MV-4-11 (cell line): ENCODE measurements at regions not wholly inside any gene's neighbourhood (a gene's known extent, or its start where the extent isn't known, plus 50 kb on each side); places are given as distances from the start of the nearest gene placed in this dataset.

Experiments
- DNase-seq: peaks from one replicate; lab custom pipeline; 2025; lab: John Stamatoyannopoulos, UW

DNA sequence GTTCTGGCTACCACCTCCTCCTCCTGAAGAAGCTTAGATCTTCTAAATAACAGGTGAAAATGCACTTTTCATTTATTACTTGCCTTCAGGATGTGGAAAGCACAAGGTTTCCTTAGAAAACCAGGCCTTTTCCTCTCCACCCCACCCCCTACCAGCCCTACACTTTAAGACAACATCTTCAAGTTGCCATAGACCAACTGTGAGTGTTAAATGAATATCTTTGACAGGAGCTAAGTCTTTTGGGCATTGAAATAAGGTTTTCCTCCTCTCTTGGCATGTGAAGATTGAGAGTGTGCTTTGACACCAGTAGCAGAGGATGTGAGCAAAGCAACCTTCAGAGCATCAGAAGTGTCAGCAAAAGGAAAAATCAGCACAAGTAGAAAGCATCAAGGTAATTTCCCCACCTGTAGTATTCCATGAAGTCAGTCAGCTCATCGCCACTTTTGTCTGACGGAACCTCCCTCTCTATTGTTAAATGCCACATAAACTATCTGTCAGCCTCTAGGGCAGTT lies 532.3 kb upstream of the MMS22L start:
- DNase-seq = no peak

DNA sequence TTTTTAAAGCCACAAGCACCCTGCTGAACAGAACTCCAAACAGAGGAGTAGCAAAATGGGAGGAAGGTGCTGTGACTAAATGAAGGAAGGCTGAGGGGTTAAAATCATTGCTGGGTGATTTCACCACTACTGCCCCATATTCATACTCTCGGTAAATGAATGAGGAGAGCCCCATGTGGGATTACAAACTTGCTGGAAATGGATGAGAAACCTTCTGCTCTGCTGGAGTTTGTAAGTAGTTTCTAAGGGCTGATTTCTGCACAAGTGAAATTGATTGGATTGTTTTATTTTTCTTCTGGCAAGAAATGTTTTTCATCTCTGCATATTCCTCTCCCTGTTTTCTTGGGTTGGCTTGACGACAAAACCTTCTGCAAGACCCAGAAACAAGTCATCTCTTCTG lies 533.5 kb upstream of the MMS22L start:
- no peak for DNase-seq

DNA sequence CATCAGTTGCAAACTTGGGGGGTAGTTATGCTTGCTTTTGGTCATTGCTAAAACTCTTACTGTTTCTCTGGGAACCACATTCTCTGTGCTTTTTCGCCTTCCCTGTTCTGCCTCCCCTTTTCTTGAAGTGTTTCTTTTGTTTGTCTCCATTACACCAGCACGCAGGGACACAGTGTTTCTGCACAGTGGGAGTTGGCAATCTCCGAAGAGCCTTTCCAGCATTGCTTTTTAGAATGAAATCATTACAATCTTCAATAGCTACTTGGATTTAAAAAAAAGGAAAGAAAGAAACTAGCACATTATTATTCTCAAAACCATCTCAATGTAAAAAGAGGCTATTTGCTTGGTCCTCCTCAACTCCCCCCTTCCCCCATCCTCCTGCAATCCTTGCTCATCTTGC lies 536.7 kb upstream of the MMS22L start:
- DNase-seq = no peak

DNA sequence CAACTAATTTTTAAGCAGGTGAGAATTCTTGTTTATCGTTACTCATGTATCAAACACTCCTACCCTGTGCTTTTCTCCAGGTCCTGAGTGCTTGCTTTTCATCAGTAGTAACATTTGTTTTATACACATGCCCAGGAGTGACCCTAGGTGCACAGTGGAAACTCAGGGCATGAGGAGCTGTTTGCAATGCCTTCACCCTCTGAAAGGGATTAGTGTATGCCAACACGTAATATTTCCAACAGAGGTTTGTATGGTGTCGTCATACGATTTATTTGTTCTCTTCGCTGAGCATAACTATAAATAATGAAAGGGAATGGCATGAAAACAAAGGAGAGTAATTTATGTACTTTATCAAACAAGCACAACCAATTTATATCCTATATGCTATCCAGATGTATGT lies 537.4 kb upstream of the MMS22L start:
- DNase-seq = no peak

DNA sequence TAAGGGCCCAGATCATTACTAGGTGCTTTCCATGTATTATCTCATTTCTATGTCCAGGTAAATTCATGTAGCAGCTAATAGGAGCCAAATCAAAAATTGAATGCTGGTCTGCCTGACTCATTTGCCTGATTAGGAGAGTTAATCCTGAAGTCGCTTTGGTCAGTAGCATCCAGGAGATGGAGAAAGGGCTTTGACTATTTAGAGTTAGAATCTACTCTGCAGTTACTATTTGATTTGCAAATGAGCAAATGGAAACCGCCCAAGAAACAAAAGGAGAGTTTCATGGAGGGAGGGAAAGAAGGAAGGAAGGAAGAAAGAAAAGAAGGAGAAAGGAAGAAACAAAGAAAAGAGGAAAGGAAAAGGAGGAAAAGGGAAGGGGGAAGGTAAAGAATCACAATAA lies 539.6 kb upstream of the MMS22L start:
- DNase-seq = no peak

DNA sequence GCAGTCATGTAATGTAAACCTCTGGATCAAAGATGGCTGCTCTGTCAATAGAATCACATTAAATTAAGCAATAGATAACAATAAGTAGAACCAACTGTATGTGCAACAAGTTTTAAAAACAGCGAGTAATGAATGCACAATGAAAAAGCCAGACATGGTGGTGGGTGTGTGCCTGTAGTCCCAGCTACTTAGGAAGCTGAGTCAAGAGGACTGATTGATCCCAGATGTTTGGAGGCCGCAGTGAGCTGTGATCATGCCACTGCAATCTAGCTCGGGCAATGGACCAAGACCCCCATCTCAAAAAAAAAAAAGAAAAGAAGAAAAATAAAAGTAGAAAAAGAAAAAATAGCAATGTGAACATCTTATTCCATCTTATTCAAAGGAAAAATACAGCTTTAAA lies 558.7 kb upstream of the MMS22L start:
- no peak for DNase-seq

DNA sequence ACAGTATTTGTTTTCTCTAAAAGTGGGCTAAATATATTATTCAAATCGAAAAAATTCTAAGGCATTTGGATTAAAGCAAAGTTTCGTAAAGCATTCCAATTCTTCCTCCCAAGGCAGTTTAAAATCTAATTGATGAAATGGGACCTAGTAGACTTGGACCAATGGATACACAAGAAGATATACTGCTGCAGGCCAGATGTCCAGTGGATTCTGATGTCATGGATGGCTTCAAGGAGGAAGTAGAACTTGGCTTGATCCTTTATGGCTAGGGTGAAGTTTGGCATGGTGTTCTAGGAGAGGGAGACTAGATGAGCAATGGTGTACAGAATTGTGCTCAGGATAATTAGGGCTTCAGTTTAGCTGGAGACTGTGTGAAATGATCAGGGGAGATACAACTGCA lies 559.5 kb upstream of the MMS22L start:
- DNase-seq = no peak

DNA sequence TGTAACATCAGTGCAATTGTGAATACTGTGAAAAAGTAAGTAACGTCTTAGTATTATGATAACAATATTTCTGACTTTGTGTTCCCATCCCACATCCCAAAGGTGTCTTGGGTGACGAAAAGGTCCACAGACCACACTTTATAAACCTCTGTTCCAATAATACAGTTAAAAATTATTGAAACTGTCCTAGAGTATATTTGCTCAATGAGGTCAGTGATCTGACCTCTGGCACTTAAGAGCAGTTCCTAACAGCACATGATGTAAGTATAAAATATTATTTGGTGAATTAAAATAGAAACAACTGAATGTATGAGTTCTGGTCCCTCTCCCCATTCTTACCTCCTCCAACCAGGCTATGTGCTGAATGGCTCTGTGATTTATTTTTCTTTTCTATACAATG lies 566.4 kb upstream of the MMS22L start:
- no peak for DNase-seq

DNA sequence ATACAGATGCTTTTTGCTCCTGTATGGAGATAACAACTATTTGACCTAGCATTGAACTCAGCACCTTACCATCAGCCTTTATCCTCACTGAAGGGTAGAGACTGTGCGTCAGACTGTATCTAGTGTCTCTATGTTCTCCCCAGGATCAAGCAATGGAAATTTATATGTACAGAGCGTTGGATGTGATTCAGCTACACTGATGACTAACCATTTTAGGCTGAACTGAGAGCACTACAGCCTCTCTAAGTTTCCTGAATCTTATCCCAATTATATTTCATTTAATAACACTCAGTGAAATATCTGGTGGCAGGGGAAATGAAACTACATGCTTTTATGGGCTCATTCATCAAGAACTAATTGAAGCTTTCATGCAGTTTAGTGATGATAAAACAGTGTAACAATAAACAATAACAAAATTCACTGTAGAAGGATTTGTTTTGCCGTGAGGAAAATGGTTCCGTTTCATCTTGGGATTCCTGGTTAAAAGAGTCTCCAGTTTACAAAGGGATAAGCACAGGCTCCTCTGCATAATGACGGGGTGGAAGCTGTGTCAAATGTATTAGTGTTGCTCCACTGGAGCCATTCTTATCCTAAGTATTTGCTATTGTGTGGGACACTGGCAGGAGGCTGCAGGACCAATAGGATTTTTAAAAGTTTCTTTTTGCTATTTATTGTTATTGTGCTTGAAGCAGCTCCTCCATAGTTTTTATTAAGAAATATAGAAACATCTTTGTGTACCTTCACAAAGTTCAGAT lies 567.6 kb upstream of the MMS22L start:
- DNase-seq = no peak

DNA sequence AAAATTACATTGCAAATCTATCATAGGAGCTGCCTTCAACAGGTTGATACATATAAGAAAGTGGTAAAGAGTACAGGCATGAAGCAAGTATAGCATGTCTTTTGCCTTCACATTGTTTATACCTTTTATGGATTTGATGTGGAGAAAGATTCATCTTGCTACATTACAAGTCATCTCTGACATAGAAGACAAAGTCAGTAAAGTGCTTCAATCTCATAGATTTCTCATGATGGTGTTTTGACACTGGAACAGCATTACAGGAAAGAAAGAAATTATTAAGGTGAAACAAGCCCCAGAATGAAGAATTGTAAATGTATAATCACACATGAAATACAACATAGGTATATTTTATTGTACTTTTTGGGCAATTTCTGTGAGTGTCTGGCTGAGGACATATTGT lies 580.7 kb upstream of the MMS22L start:
- no peak for DNase-seq

DNA sequence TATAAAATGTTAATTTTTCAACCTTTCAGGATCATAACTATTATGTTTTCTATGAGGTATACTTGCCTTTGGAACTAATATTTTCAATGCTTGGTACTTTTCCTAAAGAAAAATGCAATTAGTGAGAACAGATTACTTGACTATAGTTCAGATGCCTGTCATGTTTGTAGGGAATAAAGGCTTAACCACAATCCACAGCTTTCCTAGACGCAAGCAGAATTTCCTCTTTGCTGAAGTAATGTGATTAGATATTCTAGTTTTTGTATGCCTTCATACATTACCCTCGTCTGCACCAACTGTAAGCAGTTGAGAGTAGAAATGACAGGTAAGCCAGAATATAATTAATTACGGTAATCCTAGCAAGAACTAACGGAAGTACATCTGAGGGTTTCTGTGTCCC lies 581.4 kb upstream of the MMS22L start:
- DNase-seq = no peak

DNA sequence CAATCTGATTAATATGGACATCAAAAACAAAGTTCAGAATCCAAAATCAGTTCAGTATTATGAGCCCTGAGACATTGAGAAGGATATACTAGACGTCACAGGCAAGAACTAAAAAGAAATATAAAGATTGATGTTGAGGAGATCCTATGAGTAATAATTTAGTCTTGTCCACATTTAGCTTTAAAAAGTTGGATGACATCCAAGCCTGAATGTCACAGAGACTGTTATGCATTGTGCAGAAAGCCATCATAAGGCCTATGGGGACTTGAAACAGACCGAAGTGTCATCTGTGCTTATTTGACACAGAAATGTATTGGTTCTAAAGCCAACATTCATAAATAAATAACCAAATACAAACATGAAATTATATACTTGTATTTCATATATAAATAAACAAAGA lies 581.8 kb upstream of the MMS22L start:
- DNase-seq = no peak

DNA sequence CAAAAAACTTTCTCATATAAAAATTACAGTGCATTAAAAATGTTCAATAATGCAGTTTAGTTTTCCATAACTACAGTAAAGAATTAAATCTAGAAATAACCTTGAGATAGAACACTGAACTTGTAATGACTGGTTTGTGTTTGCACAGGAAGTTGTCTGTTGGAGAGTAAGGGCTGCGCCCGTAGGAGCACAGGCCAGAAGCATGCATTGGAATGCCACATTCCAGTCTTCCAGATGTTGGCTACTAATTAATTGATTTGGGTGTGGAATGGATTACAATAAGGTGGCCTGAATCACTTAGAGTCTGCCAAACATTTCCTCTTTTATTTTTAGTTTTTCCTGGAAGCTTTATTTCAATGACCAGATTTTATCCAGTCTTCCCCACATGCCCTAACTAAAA lies 582.6 kb upstream of the MMS22L start:
- no peak for DNase-seq

DNA sequence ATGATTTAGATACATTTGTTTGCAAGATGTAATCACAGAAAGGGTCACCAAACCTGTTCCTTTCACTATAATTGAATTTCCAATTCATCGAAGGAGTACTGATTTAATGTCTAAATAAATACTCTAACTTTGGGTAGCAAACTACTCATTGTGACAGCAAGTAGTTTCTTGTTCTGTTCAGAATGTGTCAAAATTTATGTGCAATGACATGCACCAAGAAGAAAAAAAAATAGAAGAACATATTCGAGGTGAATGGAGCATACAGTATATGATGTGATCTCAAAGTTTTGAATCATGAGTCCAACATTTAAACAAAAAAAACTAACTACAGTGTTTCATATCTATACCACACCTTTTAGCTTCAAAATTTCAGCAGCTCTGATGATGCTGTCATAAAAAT lies 583.6 kb upstream of the MMS22L start:
- DNase-seq = no peak

DNA sequence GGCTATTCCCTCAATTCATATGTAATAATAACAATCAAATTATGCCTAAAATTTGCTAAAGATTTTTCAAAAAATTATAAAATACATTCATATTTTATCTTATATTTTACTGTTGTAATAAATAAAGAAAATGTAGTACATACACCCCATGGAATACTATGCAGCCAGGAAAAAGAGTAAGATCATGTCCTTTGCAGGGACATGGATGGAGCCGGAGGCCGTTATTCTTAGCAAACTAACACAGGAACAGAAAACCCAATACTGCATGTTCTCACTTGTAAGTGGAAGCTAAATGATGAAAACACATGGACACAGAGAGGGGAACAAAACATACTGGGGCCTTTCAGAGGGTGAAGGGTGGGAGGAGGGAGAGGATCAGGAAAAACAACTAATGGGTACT lies 584.2 kb upstream of the MMS22L start:
- no peak for DNase-seq

DNA sequence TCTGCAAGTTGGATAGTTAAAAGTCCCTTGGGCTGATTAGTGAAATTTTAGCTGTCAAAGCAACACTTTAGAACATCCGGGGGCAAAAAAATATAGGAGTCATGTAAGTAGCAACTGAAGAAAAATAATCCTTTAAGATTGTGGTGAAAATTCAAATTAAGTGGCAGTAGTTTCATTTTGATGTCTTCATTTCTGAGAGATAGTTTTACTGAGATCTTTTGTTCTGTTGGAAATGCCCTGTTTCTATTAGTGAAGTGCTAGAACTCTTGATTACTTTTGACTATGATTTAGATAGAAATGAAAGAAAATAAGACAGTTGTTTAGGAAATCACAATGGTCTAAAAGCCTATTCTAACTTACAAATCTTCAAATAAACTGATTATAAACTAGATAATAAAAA lies 587.3 kb upstream of the MMS22L start:
- DNase-seq = no peak

DNA sequence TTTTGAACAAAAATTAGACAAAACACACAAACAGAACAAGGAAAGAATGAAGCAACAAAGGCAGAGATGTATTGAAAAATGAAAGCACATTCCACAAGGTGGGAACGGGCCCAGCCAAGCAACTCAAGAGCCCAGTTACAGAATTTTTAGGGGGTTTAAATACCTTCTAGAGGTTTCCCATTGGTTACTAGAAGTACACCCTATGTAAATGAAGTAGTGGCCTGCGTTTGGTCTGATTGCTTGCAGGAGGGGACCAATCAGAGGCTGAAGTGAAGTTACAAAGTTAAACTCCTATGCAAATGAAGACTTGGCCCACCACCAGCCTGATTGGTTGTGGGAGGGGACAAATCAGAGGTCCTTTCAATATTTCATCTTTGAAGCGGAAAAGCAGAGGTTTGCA lies 593.7 kb upstream of the MMS22L start:
- no peak for DNase-seq

DNA sequence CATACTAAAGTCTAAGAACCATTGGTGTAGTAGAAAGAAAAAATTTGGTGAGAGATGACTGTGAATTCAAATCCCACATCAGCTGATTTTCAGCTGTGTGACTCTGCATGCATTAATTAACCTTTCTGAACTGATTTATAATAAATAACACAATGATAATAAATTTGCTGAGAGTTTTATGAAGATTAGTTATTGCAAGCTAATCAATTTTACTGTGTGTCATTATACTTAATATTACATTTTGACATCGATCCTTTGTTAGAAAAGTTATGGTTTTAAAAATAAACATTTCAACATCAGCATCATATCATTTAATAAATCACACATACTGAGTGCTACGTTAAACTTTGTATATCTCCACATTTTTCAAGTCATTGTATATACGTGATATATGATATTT lies 599.7 kb upstream of the MMS22L start:
- no peak for DNase-seq

DNA sequence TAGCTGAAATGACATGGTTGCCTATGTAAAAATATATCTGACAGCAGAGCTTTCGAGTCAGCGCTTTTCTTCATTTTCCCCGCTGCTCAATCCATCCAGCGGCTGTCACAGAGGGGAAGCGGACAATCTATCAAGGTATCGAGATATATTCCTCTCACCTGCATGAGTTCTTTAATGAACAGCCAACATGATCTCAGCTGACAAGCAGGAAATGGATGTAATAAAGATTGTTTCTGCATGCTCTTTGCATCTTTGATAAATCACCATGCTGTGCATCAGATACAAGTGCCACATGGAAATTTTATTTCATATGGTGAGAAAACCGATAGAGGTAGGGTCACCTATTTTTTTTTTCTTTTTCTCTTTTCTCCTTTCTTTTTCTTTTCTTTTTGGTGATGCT lies 602.3 kb upstream of the MMS22L start:
- no peak for DNase-seq

DNA sequence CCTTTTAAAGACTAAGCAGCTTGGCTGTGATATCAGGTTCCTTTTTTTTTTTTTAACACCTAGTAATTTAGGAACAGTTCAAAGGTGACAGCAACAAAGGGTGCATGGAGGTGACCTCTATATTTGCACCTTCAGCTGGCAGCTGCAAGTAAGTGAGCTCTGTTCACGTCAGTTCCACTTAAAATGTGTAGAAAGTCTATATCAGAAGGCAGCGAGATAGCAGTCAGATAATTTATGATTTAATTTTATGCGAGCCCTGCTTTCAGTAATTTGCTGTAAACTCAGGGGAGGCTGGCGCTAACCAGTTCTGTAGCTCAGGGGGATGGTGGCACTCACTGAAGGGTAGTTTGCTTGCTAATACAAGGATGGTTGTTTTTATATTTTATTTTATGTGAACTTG lies 602.8 kb upstream of the MMS22L start:
- no peak for DNase-seq

DNA sequence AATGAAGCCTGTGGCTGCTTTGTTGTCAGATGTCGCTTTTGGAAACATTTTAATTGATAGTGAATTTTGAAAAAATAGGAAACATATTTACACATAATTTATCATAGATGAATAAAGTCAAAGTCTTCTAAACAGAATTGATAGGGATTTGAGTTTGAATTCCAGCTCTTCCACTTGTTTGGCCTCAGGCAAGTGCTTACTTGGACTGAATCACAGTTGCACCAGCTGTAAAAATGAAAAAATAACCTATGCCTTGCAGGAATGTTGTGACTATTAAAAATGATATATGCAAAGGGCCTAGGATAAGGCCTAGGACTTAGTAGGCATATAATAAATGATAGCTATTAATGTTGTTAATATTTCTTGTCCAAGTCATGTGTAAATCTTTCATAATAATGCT lies 618.5 kb upstream of the MMS22L start:
- DNase-seq = no peak

DNA sequence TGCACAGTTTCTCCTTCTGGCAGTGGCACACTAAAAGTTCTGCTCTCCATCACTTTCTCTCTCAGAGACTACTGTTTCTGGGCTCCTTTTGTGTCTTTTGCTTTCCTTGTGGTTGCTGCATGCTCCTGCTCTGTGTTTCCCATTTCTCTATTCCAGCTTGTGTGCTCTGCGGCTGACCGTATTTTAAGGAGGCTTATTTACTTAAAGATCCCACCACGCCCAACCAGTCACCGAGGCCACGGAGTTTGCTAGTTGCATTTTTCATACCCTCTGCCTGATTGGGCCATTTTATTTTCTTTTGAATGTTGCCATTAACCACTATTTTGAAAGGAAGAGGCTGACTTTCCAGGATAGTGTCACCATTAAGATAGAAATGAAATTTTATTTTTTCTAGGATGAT lies 626.4 kb upstream of the MMS22L start:
- DNase-seq = no peak

DNA sequence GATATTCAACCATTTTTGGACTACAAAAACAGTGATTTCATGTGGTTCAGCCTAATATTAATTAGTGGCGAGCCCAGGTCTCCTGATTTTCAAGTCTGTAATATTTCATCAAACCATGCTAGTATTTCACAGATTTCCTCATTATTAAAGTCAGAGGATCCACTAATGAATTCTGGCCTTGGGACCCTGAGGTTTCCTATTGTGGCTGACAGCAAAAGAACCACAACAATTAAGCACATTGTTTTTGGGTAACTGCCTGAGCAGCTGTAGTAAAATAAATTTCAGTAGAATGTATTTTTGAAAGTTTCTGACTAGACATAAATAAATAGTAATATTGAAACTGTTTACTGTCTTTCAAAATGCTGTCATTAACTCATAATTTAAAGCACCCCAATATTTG lies 630.7 kb upstream of the MMS22L start:
- DNase-seq = no peak

DNA sequence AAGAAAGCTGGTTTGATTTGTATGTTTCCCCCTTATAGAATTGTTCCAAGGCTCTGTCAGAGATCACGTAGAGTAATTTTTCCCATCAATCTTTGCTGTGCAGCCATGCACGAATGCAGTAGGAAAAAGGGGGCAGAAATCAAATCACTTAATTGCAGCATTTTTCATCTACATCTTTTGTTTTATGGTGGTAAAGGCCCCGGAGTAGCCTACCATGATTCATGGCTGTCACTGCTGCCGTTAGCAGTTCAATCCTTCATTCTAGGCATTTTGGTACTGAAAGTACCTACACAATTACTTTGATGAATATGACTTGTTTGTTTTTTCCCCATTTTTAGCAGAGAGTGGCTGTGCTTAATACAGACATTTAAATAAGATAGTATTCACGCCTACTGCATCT lies 631.9 kb upstream of the MMS22L start:
- no peak for DNase-seq

DNA sequence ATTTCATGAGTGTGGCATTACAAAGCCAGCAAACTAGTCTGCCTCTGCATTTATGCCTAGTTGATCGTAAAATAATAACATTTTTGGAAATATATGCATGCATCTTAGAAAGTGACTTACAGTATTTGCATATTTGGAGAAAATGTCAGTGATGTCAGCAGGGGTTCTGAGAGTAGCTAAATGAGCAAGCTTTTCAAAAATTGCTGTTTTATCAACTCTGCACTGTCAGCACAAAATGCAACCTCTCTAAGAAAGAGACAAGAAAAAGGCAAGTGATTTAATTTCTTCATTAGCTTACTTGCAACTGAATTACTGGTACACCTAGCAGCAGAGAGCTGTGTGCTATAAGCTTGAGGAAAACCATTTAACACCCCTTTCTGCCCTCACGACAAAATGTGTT lies 632.5 kb upstream of the MMS22L start:
- DNase-seq = no peak
